Loucy (cell line): ENCODE measurements at regions not wholly inside any gene's neighbourhood (a gene's known extent, or its start where the extent isn't known, plus 50 kb on each side); places are given as distances from the start of the nearest gene placed in this dataset.

Source experiments
- H2AFZ ChIP-seq: fragments of 200-600 bp; sonication (generic); 2 replicates; pipeline ENCODE4 v1.6.0; 2016; ENCODE audit warnings: antibody characterized with exemption, mild to moderate bottlenecking, low read length, moderate library complexity
- H3F3A ChIP-seq: fragments of 200-600 bp; 2 replicates; pipeline ENCODE4 v1.6.0; 2016; ENCODE audit warnings: antibody characterized with exemption, low read depth, mild to moderate bottlenecking
- H3K27me3 ChIP-seq: fragments of 200-600 bp; sonication (generic); 2 replicates; pipeline ENCODE4 v1.6.1; 2014; ENCODE audit warnings: low read length, mild to moderate bottlenecking; ENCODE audit not compliant: insufficient read depth, poor library complexity, severe bottlenecking
- H3K36me3 ChIP-seq: fragments of 200-600 bp; sonication (generic); 2 replicates; pipeline ENCODE4 v1.6.1; 2016; ENCODE audit warnings: low read length; ENCODE audit not compliant: insufficient read depth
- H3K4me1 ChIP-seq: fragments of 200-600 bp; sonication (generic); 2 replicates; pipeline ENCODE4 v1.5.1; 2014; ENCODE audit warnings: low read length, mild to moderate bottlenecking; ENCODE audit not compliant: insufficient read depth, poor library complexity, severe bottlenecking
- H3K4me2 ChIP-seq: fragments of 200-600 bp; sonication (generic); 2 replicates; pipeline ENCODE4 v1.6.0; 2014; ENCODE audit warnings: antibody characterized with exemption, low read length, low read depth, mild to moderate bottlenecking; ENCODE audit not compliant: poor library complexity, severe bottlenecking
- H3K4me3 ChIP-seq: fragments of 200-600 bp; sonication (generic); 2 replicates; pipeline ENCODE4 v1.5.1; 2014; ENCODE audit warnings: low read length, mild to moderate bottlenecking, mixed read lengths; ENCODE audit not compliant: poor library complexity, severe bottlenecking
- H3K79me2 ChIP-seq: fragments of 200-600 bp; sonication (generic); 2 replicates; pipeline ENCODE4 v1.6.1; 2014; ENCODE audit warnings: low read length; ENCODE audit not compliant: insufficient read depth
- H3K9ac ChIP-seq: fragments of 200-600 bp; sonication (generic); 2 replicates; pipeline ENCODE4 v1.6.0; 2014; ENCODE audit warnings: mild to moderate bottlenecking, low read depth, low read length, moderate library complexity; ENCODE audit not compliant: poor library complexity, severe bottlenecking
- H3K9me2 ChIP-seq: fragments of 200-600 bp; sonication (generic); replicated peaks from 2 replicates; pipeline ENCODE4 v1.6.1; 2016; ENCODE audit warnings: low read depth, low read length, mixed read lengths
- H3K9me3 ChIP-seq: fragments of 200-600 bp; sonication (generic); 2 replicates; pipeline ENCODE4 v1.6.1; 2014; ENCODE audit warnings: mild to moderate bottlenecking, antibody characterized with exemption, low read length, low read depth; ENCODE audit not compliant: insufficient read depth
- H4K20me1 ChIP-seq: fragments of 200-600 bp; sonication (generic); 2 replicates; pipeline ENCODE4 v1.6.0; 2014; ENCODE audit warnings: antibody characterized with exemption, low read length, mild to moderate bottlenecking; ENCODE audit not compliant: insufficient read depth, poor library complexity, severe bottlenecking
- EZH2phosphoT487 ChIP-seq: fragments of 200-600 bp; IDR thresholded peaks from 2 replicates; pipeline ENCODE4 v1.6.1; 2018; ENCODE audit warnings: antibody characterized with exemption, mild to moderate bottlenecking, moderate library complexity, borderline replicate concordance
- TF ChIP-seq, protein P1 (sequence below): fragments of 200-600 bp; sonication (generic); conservative IDR thresholded peaks from 2 replicates; pipeline ENCODE4 v1.5.1; 2014; ENCODE audit warnings: mild to moderate bottlenecking, antibody characterized with exemption, low read length

DNA sequence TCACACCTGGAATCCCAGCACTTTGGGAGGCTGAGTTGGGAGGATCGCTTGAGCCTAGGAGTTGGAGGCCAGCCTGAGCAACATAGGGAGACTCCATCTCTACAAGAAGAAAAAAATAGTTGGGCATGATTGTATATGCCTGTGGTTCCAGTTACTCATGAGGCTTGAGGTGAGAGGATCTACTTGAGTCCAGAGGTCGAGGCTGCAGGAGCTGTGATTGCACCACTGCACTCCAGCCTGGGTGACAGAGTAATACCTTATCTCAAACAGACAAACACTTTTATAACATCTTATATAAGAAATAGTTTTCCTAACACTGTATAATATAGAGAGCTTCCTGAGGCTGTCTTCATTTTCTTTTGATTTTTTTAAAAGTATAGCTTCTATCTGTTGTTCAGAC is 448.4 kb upstream of the COBL start:
- TF ChIP-seq, protein P1, sequence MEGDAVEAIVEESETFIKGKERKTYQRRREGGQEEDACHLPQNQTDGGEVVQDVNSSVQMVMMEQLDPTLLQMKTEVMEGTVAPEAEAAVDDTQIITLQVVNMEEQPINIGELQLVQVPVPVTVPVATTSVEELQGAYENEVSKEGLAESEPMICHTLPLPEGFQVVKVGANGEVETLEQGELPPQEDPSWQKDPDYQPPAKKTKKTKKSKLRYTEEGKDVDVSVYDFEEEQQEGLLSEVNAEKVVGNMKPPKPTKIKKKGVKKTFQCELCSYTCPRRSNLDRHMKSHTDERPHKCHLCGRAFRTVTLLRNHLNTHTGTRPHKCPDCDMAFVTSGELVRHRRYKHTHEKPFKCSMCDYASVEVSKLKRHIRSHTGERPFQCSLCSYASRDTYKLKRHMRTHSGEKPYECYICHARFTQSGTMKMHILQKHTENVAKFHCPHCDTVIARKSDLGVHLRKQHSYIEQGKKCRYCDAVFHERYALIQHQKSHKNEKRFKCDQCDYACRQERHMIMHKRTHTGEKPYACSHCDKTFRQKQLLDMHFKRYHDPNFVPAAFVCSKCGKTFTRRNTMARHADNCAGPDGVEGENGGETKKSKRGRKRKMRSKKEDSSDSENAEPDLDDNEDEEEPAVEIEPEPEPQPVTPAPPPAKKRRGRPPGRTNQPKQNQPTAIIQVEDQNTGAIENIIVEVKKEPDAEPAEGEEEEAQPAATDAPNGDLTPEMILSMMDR, result no peak
- TF ChIP-seq EZH2phosphoT487, result no peak
- Histone ChIP-seq H3K9me3 (no peaks in the 10 kb centered on the region), H3K9ac (no peak overlapping the region), H4K20me1 (no peaks in the 10 kb centered on the region), H3F3A (no peaks in the 10 kb centered on the region), H3K9me2 (no peaks in the 10 kb centered on the region), H3K79me2 (no peaks in the 10 kb centered on the region), H3K4me2 (no peak overlapping the region), H3K27me3 (no peaks in the 10 kb centered on the region), H3K4me1 (no peaks in the 10 kb centered on the region), H3K36me3 (no peaks in the 10 kb centered on the region), H3K4me3 (no peak overlapping the region), H2AFZ (no peak overlapping the region)

DNA sequence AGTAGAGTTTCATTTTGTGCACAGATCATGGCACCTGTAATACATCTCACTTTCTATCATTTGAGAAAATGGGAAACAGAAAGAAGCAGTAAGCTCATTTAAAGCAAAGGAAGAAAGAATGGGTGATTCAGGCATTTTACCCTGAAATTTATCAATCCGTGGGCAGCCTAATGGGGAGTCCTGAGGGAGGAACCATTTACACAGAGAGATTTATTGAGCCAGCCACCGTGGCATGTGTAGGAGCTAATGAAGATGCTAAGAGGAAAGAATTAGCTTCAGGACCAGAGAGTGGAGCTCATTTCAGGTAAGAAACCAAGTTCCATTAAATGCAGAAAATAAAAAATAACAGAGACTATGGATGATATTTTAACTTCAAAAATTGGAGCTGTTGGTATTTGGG is 443.4 kb upstream of the COBL start:
- H4K20me1 ChIP-seq, result no peaks in the 10 kb centered on the region
- no peaks in the 10 kb centered on the region for H3F3A ChIP-seq
- H3K9me3 ChIP-seq, result no peaks in the 10 kb centered on the region; the same call in 1 of the 2 replicates
- H3K36me3 ChIP-seq, result no peaks in the 10 kb centered on the region
- H3K9me2 ChIP-seq, result no peaks in the 10 kb centered on the region
- no peak overlapping the region for H3K4me3 ChIP-seq
- no peak overlapping the region for H3K9ac ChIP-seq
- H3K4me2 ChIP-seq, result no peak overlapping the region
- H2AFZ ChIP-seq, result no peak overlapping the region
- TF ChIP-seq, protein P1, result no peak
- TF ChIP-seq EZH2phosphoT487, result no peak
- no peaks in the 10 kb centered on the region for H3K79me2 ChIP-seq
- H3K4me1 ChIP-seq, result no peaks in the 10 kb centered on the region
- no peaks in the 10 kb centered on the region for H3K27me3 ChIP-seq

GRCh38 chr7:51757960-51758359 is 441.4 kb upstream of the COBL start:
- H2AFZ ChIP-seq, result no peak overlapping the region
- H3K9me2 ChIP-seq, result no peaks in the 10 kb centered on the region
- H3K9me3 ChIP-seq, result no peaks in the 10 kb centered on the region; the same call in 1 of the 2 replicates
- H3K36me3 ChIP-seq, result no peaks in the 10 kb centered on the region
- H3F3A ChIP-seq, result no peaks in the 10 kb centered on the region
- no peaks in the 10 kb centered on the region for H3K4me1 ChIP-seq
- no peaks in the 10 kb centered on the region for H4K20me1 ChIP-seq
- no peaks in the 10 kb centered on the region for H3K27me3 ChIP-seq
- H3K9ac ChIP-seq, result no peak overlapping the region
- H3K4me3 ChIP-seq, result no peak overlapping the region
- TF ChIP-seq, protein P1, result no peak
- TF ChIP-seq EZH2phosphoT487, result no peak
- no peaks in the 10 kb centered on the region for H3K79me2 ChIP-seq
- no peak overlapping the region for H3K4me2 ChIP-seq
